K562 (cell line): ENCODE measurements at regions not wholly inside any gene's neighbourhood (a gene's known extent, or its start where the extent isn't known, plus 50 kb on each side); places are given as distances from the start of the nearest gene placed in this dataset.

ENCODE experiments used
- CHD1 ChIP-seq: fragments of 200-600 bp; sonication (generic); IDR thresholded peaks from one replicate; pipeline ENCODE4 v1.6.1; 2012; ENCODE audit warnings: mild to moderate bottlenecking, moderate library complexity, low read length, inconsistent platforms
- DEAF1 ChIP-seq: fragments of 450-650 bp; formaldehyde crosslinking; IDR thresholded peaks from 2 replicates; pipeline ENCODE4 v1.4.0; 2020; ENCODE audit warnings: mild to moderate bottlenecking, moderate library complexity
- FOXP4 ChIP-seq: sonication (generic); formaldehyde crosslinking; IDR thresholded peaks from 2 replicates; pipeline ENCODE4 v1.8.0; 2022; ENCODE audit warnings: mild to moderate bottlenecking, missing genetic modification reagents, borderline replicate concordance
- HBP1 ChIP-seq: fragments of 450-650 bp; formaldehyde crosslinking; IDR thresholded peaks from 2 replicates; pipeline ENCODE4 v1.4.0; 2022; ENCODE audit warnings: missing genetic modification characterization
- HMBOX1 ChIP-seq: sonication (generic); IDR thresholded peaks from 2 replicates; pipeline ENCODE4 v1.6.1; 2016
- JUNB ChIP-seq: fragments of 450-650 bp; formaldehyde crosslinking; conservative IDR thresholded peaks from 2 replicates; pipeline ENCODE4 v1.4.0; 2020; ENCODE audit warnings: mild to moderate bottlenecking
- LARP7 ChIP-seq: fragments of 450-650 bp; IDR thresholded peaks from 2 replicates; pipeline ENCODE4 v1.6.1; 2016
- MBD2 ChIP-seq: sonication (generic); IDR thresholded peaks from 2 replicates; pipeline ENCODE4 v1.6.1; 2016; ENCODE audit warnings: low read depth, borderline replicate concordance
- MYC ChIP-seq, 2 experiments: fragments of 250-450 bp in 1 of 2; sonication (Bioruptor Pico) in 1 of 2; IDR thresholded peaks; 2 replicates each; pipeline versions ENCODE4 v1.5.1 to v1.6.1; 2012 to 2021; ENCODE audit warnings: low read depth in 2 of 2, borderline replicate concordance in 1 of 2, improper control_type of control experiment in 1 of 2, low read length in 1 of 2, mild to moderate bottlenecking in 1 of 2, moderate library complexity in 1 of 2
- RFX5 ChIP-seq: IDR thresholded peaks from 2 replicates; pipeline ENCODE4 v1.6.1; 2011; ENCODE audit warnings: low read depth, mild to moderate bottlenecking, improper control_type of control experiment, low read length
- RNF2 ChIP-seq: sonication (generic); IDR thresholded peaks from 2 replicates; pipeline ENCODE4 v1.6.1; 2016
- TCFL5 ChIP-seq: fragments of 250-450 bp; sonication (Bioruptor Pico); conservative IDR thresholded peaks from 2 replicates; pipeline ENCODE4 v1.6.1; 2021; ENCODE audit warnings: mild to moderate bottlenecking, moderate library complexity, matching md5 sums
- TFAM ChIP-seq: fragments of 250-450 bp; sonication (Bioruptor Pico); conservative IDR thresholded peaks from 2 replicates; pipeline ENCODE4 v1.5.0; 2021; ENCODE audit warnings: mild to moderate bottlenecking, moderate library complexity
- YY1 ChIP-seq, 3 experiments: IDR thresholded peaks; 2 replicates each; pipeline ENCODE4 v1.6.1; 2011; ENCODE audit warnings: low read length in 2 of 3, mild to moderate bottlenecking in 2 of 3, moderate library complexity in 2 of 3, borderline replicate concordance in 1 of 3, control low read depth in 1 of 3, low read depth in 1 of 3; ENCODE audit not compliant: insufficient read depth in 3 of 3, insufficient replicate concordance in 2 of 3, control insufficient read depth in 1 of 3, insufficient read length in 1 of 3; ENCODE audit errors: extremely low read depth in 1 of 3
- ZFPM2 ChIP-seq: fragments of 250-450 bp; sonication (Bioruptor Pico); IDR thresholded peaks from 2 replicates; pipeline ENCODE4 v1.5.1; 2022; ENCODE audit warnings: mild to moderate bottlenecking
- ZNF263 ChIP-seq: sonication (generic); formaldehyde crosslinking; IDR thresholded peaks from 2 replicates; pipeline ENCODE4 v1.8.0; 2022; ENCODE audit warnings: mild to moderate bottlenecking, missing genetic modification reagents, borderline replicate concordance
- ZNF282 ChIP-seq: sonication (generic); formaldehyde crosslinking; IDR thresholded peaks from 2 replicates; pipeline ENCODE4 v1.8.1; 2023; ENCODE audit warnings: missing genetic modification reagents
- ZNF766 ChIP-seq: fragments of 200-800 bp; sonication (Bioruptor generic); conservative IDR thresholded peaks from 2 replicates; pipeline ENCODE4 v1.6.1; 2016; ENCODE audit warnings: missing genetic modification characterization, missing compliant biosample characterization

- no peak for TF ChIP-seq MBD2
- TF ChIP-seq CHD1: no peak
- peak; percentile 80 for TF ChIP-seq ZNF766 (CRISPR knock-in tag)
- 0 out of 2 replicates have a peak, but pooled peaks have one; percentile 13 for TF ChIP-seq HMBOX1
- no peak for TF ChIP-seq DEAF1 (CRISPR knock-in tag)
- peak; percentile 32; the same call in 1 of the 2 replicates for TF ChIP-seq RNF2
- no peak for TF ChIP-seq RFX5
- no peak for TF ChIP-seq FOXP4 (CRISPR knock-in tag)
- no peak for TF ChIP-seq LARP7
- peak; percentile 94 for TF ChIP-seq MYC (IDR thresholded peaks at IDR 0.05; ENCODE audit: low read depth, low read length)
- TF ChIP-seq MYC (CRISPR knock-in tag; IDR thresholded peaks at IDR 0.05; ENCODE audit: borderline replicate concordance, low read depth): no peak
- no peak for TF ChIP-seq ZNF263
- TF ChIP-seq JUNB (CRISPR knock-in tag): no peak
- TF ChIP-seq HBP1 (CRISPR knock-in tag): no peak
- TF ChIP-seq ZFPM2 (CRISPR knock-in tag): no peak
- no peak for TF ChIP-seq ZNF282 (CRISPR knock-in tag)
- no peak for TF ChIP-seq TCFL5 (CRISPR knock-in tag)
- no peak for TF ChIP-seq TFAM
- no peak for TF ChIP-seq YY1 (IDR thresholded peaks at IDR 0.05; ENCODE audit: borderline replicate concordance in 1 of 3, control insufficient read depth in 1 of 3, extremely low read depth in 1 of 3, insufficient read depth in 3 of 3, insufficient read length in 1 of 3, insufficient replicate concordance in 2 of 3, low read depth in 1 of 3, low read length in 2 of 3)
Measured at GRCh38 chr6:14464055-14464454, 346.5 kb downstream of the CD83 start (continued).
